ENCODE measurements at regions not wholly inside any gene's neighbourhood (a gene's known extent, or its start where the extent isn't known, plus 50 kb on each side); places are given as distances from the start of the nearest gene placed in this dataset.
A peak's percentile ranks its signal among the peaks of the same experiment; 100 is the strongest.
"Not testable (repeated sequence)": the region's sequence is repeated elsewhere in the genome, so short reads cannot be mapped to it uniquely, and the experiment has no call there.

DNA sequence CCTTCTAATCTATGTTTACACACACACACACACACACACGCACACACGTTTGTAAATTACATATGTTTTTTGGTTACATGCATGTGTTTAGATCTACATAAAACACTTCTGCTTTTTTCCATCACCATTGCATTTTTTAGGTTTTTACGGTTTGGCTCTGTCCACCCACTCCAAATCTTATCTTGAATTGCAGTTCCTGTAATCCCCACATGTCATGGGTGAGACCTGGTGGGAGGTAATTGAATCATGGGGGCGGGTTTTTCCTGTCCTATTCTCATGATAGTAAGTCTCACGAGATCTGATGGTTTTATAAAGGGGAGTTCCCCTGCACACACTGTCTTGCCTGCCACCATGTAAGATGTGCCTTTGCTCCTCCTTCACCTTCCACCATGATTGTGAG is 188.7 kb upstream of the TSHZ3 start:
- DNase-seq; in situ Hi-C loops (cut with HindIII; ENCODE audit: low pct_ligation_motif_present, low pct_unique_long_range_greater_than_20kb, low sequenced_read_pairs): not testable (repeated sequence)

DNA sequence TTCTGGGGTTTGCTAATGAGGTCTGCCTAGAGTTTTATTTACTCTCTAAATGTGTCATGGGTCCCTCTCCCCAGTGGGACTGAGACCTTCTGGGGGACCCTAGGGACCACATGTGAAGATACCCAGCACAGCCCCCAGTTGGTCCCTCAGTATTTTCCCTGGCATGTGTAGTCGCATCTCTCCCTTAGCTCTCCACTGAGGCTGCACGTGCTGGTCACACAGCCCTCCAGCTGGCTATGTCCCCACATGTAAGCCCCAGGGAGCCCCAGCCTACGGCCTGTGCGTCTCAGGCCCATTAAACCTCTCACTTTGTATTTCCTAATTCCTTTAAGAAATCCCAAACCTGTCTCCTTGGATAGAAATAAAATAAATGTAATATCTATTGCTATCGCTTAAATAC is 189.6 kb upstream of the TSHZ3 start:
- in situ Hi-C loops (cut with HindIII; ENCODE audit: low pct_ligation_motif_present, low pct_unique_long_range_greater_than_20kb, low sequenced_read_pairs), result no loop called here
- no peak for DNase-seq

DNA sequence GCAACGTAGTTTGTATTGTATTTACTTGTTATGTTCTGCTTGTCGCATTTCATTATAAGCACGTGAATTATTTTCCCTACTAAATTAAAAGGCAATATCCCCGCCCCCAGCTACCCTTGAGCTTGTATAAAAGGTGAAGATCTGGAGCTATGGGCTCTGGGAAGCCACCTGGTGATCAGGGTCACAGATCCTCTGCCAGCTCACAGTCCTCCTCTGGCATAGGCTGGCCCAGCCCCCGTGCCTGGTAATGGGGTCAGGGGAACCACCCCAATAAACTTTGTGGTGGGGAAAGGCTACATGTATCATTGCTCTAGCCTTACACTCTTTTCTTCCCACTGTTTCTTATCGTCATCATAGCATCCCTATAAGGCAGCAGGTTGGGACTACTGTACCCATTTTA is 190.2 kb upstream of the TSHZ3 start:
- DNase-seq, result no peak
- in situ Hi-C loops (cut with HindIII; ENCODE audit: low pct_ligation_motif_present, low pct_unique_long_range_greater_than_20kb, low sequenced_read_pairs), result no loop called here

DNA sequence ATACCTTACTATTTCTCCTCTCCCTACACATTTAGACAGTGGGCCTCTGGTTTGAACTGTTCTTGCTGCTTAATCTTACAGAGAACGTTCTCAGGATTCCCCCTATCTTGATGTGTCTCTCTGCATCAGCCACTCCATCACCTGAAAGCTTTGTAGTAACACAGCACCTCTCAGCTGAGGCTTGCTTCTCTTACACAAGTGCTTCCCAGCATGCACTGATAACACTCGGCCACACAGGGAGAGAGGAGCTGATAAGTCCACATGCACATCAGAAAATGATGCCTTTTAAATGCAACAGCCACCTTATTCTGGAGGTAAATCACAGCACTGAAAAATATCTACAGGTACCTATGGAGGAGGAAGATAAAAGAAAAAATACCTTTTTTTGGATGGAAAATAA is 192.2 kb upstream of the TSHZ3 start:
- in situ Hi-C loops (cut with HindIII; ENCODE audit: low pct_ligation_motif_present, low pct_unique_long_range_greater_than_20kb, low sequenced_read_pairs), result no loop called here
- no peak for DNase-seq

DNA sequence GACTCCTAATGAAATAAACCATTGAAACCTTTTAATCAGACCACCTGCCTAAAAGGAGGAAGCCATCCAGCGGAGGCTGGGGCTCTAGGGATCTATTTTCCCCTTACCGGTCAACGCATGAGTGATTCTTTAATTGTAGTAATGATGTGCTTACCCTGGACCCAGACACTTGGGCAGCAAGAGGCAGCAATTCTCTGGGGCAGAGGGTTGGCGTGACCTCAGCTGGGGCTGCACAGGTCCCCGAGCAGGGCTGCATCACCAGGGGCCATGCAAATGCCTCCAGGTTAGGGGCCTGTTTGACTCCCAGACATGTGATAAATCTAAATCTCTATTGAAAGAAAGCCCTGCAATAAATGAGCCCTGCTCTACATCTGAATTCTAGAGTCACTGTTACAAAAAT is 194.2 kb upstream of the TSHZ3 start:
- in situ Hi-C loops (cut with HindIII; ENCODE audit: low pct_ligation_motif_present, low pct_unique_long_range_greater_than_20kb, low sequenced_read_pairs), result no loop called here
- DNase-seq, result no peak

DNA sequence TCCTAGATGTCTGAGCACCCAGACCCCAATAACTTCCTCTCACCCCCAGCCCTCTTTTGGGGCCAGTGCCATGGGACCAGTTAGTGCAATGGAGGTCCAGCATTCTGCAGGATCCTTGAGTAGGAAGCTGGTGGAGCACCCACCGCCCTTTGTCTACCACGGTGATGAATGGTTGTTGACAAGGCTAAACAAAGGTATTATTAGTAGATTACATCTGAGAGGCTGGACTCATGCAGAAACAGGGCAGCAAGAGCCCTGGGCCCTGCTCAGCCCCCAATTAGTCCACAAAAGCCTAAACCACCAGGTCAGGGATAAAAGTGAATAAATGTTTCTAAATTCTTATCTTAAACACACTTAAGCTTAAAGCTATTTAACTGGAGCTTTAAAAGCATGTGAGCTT is 196.5 kb upstream of the TSHZ3 start:
- in situ Hi-C loops (cut with HindIII; ENCODE audit: low pct_ligation_motif_present, low pct_unique_long_range_greater_than_20kb, low sequenced_read_pairs), result no loop called here

DNA sequence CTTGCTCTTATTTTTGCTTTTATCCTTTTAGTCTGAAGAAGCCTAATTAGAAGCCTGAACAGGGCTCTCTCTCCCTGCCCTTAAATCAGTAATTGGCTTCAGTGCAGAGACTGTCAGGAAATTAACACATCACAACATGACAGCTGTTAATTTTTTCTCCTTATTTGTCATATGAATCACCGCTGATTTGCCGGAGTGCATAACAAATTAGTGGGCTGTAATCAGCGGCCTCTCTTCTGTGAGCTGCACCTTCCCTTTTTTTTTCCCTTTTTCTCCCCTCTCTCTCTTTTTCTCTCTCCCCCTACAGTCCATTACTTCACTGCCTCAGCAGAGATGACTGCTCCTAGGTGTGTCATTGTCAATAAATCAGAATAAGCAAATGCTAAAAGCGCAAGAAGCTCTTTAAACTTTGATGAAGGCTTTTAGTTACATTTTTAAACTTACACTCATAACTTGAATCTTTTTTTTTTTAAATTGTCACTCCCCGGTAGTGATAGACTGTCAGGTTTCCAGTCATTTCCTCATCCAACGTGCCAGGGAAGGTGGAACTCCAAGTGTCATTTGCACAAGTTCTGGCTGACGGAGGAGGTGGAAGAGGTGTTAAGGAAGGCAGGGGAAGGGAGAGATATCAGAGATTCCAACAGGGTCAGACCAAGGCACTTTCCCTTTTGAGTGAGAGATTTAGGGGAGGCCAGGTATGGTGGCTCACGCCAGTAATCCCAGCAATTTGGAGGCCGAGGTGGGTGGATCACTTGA is 197.1 kb upstream of the TSHZ3 start:
- in situ Hi-C loops (cut with HindIII; ENCODE audit: low pct_ligation_motif_present, low pct_unique_long_range_greater_than_20kb, low sequenced_read_pairs), result no loop called here
- no peak for DNase-seq

More for the DNA sequence above, 196.5 kb upstream of the TSHZ3 start:
- no peak for DNase-seq

DNA sequence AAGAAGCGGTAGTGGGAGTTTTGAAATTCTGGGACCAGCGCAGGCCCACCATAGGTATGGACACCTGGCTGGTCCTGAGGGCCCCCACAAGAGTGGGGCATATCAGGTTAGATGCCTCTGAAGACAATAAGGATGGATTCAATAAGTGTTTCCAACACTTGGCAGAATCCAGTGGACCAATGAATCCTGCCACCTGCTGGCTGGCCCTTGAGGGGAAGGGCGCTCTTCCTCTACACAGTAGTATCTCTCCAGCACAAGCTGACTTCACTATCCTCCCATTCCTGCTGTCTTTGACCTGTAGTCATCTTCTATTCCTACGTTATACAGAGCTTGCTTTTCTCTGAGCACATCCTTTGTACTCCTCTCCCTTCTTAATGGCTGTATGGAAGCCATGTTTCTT is 199.7 kb upstream of the TSHZ3 start:
- in situ Hi-C loops (cut with HindIII; ENCODE audit: low pct_ligation_motif_present, low pct_unique_long_range_greater_than_20kb, low sequenced_read_pairs), result no loop called here
- DNase-seq, result peak; percentile 11

DNA sequence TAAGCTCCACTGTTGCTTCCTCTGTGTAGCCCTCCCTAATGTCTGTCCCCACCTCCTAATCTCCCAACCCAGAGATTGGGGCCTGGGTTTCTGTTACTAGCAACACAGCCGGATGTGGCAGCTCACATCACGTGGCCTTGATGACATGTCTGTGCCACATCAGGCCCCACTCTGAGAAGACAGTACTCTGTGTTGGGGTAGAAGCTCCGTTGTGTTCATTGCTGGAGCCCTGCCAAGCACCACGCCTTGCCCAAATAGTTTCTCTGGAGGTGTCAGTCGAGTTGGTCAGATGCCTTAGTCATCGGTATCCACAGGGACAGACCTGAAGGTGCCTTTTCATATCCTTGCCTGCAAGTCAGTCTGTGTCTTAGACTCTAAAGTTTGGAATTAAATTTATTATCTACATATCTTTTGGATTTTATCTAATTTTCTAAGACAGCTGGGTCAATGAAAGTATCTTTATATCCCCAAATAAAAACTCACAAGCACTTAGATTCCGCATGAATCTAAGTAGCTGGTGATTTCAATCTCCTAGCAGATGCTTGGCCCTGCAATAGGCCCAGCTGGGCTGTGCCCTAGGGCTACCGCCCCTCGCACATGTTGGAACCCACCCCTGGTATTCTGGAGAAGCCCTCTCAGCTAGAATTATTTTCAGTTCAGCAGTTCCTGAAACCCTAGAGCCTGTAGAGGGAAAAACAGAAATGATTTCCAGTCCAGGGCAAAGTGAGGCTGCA is 204.0 kb upstream of the TSHZ3 start:
- in situ Hi-C loops (cut with HindIII; ENCODE audit: low pct_ligation_motif_present, low pct_unique_long_range_greater_than_20kb, low sequenced_read_pairs), result no loop called here
- DNase-seq, result no peak

DNA sequence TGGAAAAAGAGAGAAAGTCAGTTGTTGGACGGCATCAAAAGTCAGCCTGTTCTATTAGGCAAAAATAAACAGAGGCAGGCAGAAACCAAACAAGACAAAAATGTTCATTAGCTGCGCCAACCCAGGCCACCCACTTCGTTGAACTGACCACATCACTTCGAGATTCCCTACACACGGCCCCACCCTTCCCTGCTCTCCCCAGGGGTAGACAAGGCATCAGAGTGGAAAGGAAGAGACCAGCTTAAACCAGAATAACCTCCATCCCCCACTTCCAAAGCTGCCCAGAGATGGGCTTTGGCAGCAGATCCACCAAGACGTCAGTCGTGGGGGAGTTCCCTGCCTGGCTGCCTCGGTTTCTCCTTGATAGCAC is 204.6 kb upstream of the TSHZ3 start:
- in situ Hi-C loops (cut with HindIII; ENCODE audit: low pct_ligation_motif_present, low pct_unique_long_range_greater_than_20kb, low sequenced_read_pairs), result no loop called here
- no peak for DNase-seq

DNA sequence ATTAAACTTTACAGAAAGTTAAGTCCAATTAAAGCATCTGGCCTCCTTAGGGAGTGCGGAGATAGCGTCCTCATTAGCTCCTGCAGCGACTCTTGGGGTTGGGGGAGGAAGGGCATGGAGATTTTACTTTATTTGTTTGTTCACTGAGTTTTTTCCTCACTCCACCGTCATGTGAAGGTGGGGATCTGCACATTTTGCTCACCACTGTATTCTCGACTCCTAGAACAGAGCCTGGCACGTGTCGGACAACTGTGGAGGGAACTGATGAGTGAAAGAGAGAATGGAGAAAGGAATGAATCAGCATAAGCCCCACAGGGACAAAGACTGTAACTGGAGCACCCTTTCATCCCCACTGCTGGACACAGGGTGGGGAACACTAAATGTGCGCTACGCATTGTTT is 205.1 kb upstream of the TSHZ3 start:
- DNase-seq, result no peak
- in situ Hi-C loops (cut with HindIII; ENCODE audit: low pct_ligation_motif_present, low pct_unique_long_range_greater_than_20kb, low sequenced_read_pairs), result no loop called here

DNA sequence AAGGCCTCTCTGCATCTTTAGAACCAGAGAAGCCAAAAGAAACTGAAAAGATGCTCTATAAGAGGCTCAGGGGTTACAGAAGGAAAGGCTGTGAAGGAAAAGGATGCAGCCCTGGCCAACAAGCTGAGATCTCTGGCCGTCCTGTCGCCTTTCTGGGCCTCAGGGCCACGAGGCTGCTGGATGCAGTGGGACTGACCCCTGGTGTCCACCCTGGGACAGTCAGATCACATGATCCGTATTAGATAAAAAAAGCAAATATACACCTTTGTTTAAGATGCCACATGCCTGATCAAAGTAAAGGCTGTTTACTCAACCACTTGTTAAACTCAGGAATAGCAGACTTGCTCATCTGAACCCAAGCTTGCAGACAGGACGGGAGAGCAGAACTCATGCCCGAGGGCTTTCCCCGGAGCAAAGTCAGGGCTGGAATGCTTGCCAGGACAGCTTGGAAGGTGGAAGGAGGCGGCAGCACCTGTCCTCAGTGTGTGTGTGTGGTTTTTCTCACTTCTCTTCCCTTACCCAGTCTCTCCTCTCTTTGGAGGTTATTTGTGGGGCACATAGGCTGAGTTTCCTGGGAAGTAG is 206.5 kb upstream of the TSHZ3 start:
- in situ Hi-C loops (cut with HindIII; ENCODE audit: low pct_ligation_motif_present, low pct_unique_long_range_greater_than_20kb, low sequenced_read_pairs), result no loop called here
- DNase-seq, result no peak

DNA sequence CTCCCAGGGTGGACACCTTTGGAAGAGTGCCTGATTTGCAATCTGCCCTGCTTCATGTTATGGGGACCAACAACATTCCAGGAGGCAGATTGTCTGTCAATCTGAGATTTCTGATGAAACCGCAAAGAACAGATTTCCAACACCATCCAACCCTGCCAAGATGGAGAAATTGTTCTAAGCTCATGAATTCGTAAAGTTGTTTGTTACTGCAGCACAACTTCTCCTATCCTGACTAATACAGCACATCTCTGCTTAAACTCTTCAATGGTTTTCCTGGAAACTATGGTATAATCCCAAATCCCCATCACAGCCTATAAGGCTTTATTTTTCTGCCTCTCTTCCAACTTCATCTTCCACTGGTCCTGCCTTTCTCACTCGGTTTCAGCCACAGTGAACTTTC is 210.3 kb upstream of the TSHZ3 start:
- in situ Hi-C loops (cut with HindIII; ENCODE audit: low pct_ligation_motif_present, low pct_unique_long_range_greater_than_20kb, low sequenced_read_pairs), result no loop called here
- DNase-seq, result no peak

DNA sequence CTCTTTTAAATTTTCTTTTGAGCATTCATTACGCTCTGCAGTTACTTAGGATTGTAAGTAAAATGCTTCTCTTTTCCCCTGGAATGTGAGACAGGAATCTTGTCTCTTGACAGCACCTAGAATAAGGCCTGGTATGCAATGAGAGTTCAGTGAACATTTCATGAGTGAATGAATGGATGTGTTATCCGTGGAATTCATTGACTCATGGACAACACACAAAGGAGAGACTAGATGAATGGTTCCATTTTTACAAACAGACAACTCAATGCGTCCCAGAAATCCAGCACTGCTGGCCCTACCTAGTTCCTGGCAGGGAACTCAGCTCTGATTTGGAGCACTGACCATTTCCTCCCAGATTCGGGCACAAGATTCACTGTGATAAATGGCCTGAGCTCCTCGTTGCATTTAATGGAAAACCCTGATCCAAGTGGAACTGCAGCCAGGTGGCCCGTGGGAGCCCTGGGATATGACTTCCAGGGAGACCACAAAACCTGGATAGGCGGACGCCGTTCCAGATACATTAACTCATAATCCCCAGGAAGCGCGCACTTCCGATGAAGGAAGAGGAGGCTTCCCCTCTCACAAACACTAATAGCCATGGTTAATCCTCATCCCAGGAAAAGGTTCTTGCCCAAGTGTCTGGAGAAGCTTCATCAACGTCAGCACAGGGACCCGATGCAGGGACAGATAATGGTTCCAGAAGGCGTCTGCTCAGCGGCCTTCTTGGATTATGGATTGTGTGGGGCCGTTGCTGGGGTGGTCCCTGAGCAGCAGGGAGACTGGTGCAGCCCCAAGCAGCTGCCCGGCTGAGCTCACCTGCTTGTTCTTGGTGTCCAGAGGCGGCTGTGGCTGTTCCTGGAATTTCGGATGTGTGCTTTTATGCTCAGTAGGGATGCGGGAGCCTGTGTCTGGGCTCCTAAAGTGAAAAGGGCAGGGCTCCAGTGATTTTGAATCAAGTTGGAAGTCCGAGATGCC is 211.1 kb upstream of the TSHZ3 start:
- in situ Hi-C loops (cut with HindIII; ENCODE audit: low pct_ligation_motif_present, low pct_unique_long_range_greater_than_20kb, low sequenced_read_pairs), result no loop called here
- DNase-seq, result no peak

DNA sequence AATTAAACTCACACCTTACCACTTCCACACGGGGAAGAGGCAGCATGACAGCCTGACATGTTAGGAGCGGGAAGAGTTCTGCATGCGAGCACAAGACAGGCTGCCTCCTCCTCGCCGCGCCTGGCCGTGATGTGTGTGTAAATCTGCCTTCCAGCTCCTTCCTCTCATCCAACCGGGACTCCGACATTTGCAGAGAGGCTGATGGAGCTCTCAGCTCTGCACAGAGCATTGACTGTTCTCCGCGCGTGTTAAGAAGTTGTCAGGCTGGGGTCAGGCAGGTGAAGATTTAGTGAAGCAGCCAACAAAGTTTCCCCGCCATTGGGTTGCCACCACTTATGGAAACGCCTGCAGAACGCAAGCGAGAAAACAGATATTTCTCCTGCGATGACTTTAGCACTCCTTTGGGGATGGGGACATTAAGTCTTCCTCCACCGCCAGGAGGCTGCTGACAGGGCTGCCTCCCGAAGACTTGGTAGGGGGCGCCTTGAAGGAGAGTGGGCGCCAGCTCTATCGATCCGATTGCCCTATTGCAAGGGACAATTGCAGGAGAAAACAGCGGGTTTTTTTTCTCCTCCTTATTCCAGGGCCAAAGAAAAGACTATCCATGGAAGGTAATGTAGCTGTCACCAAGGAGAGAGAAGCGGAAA is 213.9 kb upstream of the TSHZ3 start:
- no peak for DNase-seq
- in situ Hi-C loops (cut with HindIII; ENCODE audit: low pct_ligation_motif_present, low pct_unique_long_range_greater_than_20kb, low sequenced_read_pairs), result no loop called here

DNA sequence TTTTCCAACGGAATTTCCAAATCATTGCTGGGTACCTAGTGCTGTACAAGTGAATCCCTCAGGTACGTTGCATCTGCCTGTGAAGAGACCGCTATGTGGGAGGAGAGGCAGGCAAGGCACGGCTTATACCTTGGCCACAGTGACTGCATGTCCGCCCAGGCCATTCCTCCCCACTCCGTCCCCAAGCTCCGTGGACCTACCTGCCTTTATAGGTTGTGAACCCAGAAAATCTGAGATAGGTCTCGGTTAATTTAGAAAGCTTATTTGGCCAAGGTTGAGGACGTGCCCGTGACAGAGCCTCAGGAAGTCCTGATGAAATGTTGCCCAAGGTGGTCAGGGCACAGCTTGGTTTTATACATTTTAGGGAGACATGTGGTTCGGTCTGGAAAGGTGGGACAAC is 218.5 kb upstream of the TSHZ3 start:
- DNase-seq, result no peak
- in situ Hi-C loops (cut with HindIII; ENCODE audit: low pct_ligation_motif_present, low pct_unique_long_range_greater_than_20kb, low sequenced_read_pairs), result no loop called here

DNA sequence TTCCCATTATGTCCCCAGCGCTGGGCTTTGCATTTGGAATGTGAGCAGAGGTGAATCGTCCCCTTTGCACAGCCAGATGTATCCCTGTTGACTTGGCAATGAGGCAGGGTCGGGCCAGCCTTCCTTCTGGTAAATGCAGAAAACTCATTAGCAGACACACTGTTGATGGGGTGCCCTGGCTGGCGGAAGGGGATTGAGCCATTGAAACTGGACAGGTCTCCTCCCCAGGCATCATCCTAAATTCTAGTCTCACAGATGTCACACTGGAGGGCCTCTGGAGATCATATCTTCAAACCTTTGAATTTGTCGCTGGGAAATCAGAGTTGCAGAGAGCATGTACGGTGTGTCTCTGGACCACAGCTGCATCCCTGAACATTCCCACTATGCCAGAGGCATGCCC is 219.5 kb upstream of the TSHZ3 start:
- in situ Hi-C loops (cut with HindIII; ENCODE audit: low pct_ligation_motif_present, low pct_unique_long_range_greater_than_20kb, low sequenced_read_pairs), result no loop called here
- DNase-seq, result no peak

DNA sequence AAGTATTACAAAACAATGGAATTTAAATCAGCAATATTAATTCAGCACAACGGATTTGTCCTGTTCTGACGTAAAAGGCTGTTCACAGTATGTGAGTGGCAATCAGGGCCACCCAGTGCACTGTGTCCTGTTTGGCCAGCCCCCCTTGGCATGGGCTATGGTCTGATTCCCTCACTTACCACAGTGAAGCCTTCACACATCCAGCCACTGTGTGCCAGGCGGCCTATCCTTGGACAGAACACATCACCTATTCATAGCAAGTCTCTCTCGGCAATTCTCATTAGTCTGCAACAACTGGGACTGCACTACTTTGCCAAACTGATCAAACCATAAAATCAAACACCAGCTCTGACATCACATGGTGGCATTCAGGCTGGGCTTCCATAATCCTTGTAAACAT is 221.5 kb upstream of the TSHZ3 start:
- no peak for DNase-seq
- in situ Hi-C loops (cut with HindIII; ENCODE audit: low pct_ligation_motif_present, low pct_unique_long_range_greater_than_20kb, low sequenced_read_pairs), result no loop called here
